Small intestine (tissue), 7 donors: ENCODE measurements at regions not wholly inside any gene's neighbourhood (a gene's known extent, or its start where the extent isn't known, plus 50 kb on each side); places are given as distances from the start of the nearest gene placed in this dataset.

Experiments
- DNase-seq, 2 donors: peaks; one replicate each; pipeline versions ENCODE4 v3.0.0 to v3.0.0-alpha.2; 2013
- FAIRE-seq: peaks from 2 replicates; lab custom pipeline; 2012; peaks lifted over from hg19 to GRCh38; lab: Jason Lieb, UNC
- H3K27ac ChIP-seq, 3 donors: one replicate each; pipeline ENCODE4 v1.5.1; 2013; ENCODE audit warnings: low read length in 2 of 3, mild to moderate bottlenecking in 2 of 3, control low read depth in 1 of 3, inconsistent platforms in 1 of 3, low read depth in 1 of 3, moderate library complexity in 1 of 3
- H3K27me3 ChIP-seq, 3 donors: one replicate each; pipeline ENCODE4 v1.6.1; 2013; ENCODE audit warnings: low read length in 3 of 3, inconsistent platforms in 1 of 3; ENCODE audit not compliant: control insufficient read depth in 3 of 3, insufficient read depth in 3 of 3
- H3K36me3 ChIP-seq, 3 donors: one replicate each; pipeline ENCODE4 v1.6.1; 2013; ENCODE audit warnings: low read length in 3 of 3, inconsistent platforms in 1 of 3, low read depth in 1 of 3, mild to moderate bottlenecking in 1 of 3, moderate library complexity in 1 of 3; ENCODE audit not compliant: control insufficient read depth in 3 of 3, insufficient read depth in 2 of 3
- H3K4me1 ChIP-seq, 3 donors: one replicate each; pipeline ENCODE4 v1.6.1; 2013; ENCODE audit warnings: low read length in 2 of 3, inconsistent platforms in 1 of 3, low read depth in 1 of 3, mild to moderate bottlenecking in 1 of 3, moderate library complexity in 1 of 3; ENCODE audit not compliant: control insufficient read depth in 3 of 3, insufficient read depth in 2 of 3
- H3K4me3 ChIP-seq, 3 donors: one replicate each; pipeline ENCODE4 v1.5.1; 2013; ENCODE audit warnings: low read length in 3 of 3, control low read depth in 1 of 3, inconsistent platforms in 1 of 3, low read depth in 1 of 3, mild to moderate bottlenecking in 1 of 3, moderate library complexity in 1 of 3
- H3K9me3 ChIP-seq, 2 donors: one replicate each; pipeline ENCODE4 v1.6.1; 2013; ENCODE audit warnings: low read depth in 1 of 2, low read length in 1 of 2; ENCODE audit not compliant: control insufficient read depth in 2 of 2, insufficient read depth in 1 of 2
- WGBS, 3 donors: extraction: QIAGEN DNeasy Blood & Tissue Kit; methylation state at CpG; one replicate each; pipeline ENCODE4 v1.1.7; 2013; 5-methylcytosine and 5-hydroxymethylcytosine counted together
- donor health status: healthy with polysubstance abuse.
- donor health status: control.
- donor health status: control.
- donor health status: Bipolar disorder and iron deficiency.
- donor health status: healthy.

GRCh38 chr13:101003566-101003965, 329.0 kb upstream of the TMTC4 start:
- H3K4me1 ChIP-seq, result no peaks in the 10 kb centered on the region
- H3K27me3 ChIP-seq, result no peaks in the 10 kb centered on the region
- no peak for FAIRE-seq
- no peak overlapping the region for H3K4me3 ChIP-seq
- no peaks in the 10 kb centered on the region for H3K36me3 ChIP-seq
- no peaks in the 10 kb centered on the region for H3K9me3 ChIP-seq
- H3K27ac ChIP-seq, result no peak overlapping the region
- DNase-seq, result no peak

- Histone ChIP-seq H3K4me3 (no peak overlapping the region), H3K4me1 (no peaks in the 10 kb centered on the region), H3K36me3 (no peaks in the 10 kb centered on the region), H3K27me3 (no peaks in the 10 kb centered on the region), H3K27ac (no peak overlapping the region), H3K9me3 (no peaks in the 10 kb centered on the region)
- WGBS, 3 donors, result 30 to 49% (median 39%) methylated on average over 2 of the region's 2 CpGs
- DNase-seq (no peak), FAIRE-seq (no peak)
Measured at GRCh38 chr13:100989392-100989791, 314.8 kb upstream of the TMTC4 start.

GRCh38 chr13:100988921-100989320, 314.3 kb upstream of the TMTC4 start:
- Histone ChIP-seq H3K27me3 (no peaks in the 10 kb centered on the region), H3K4me1 (no peaks in the 10 kb centered on the region), H3K27ac (no peak overlapping the region), H3K9me3 (no peaks in the 10 kb centered on the region), H3K36me3 (no peaks in the 10 kb centered on the region), H3K4me3 (no peak overlapping the region)
- no peak for DNase-seq
- 49 to 78% (median 53%) methylated on average over 2 of the region's 2 CpGs for WGBS, 3 donors
- FAIRE-seq, result no peak

- FAIRE-seq, result no peak
Measured at GRCh38 chr13:100987948-100988347, 313.4 kb upstream of the TMTC4 start.

GRCh38 chr13:100986571-100986970, 312.0 kb upstream of the TMTC4 start:
- Histone ChIP-seq H3K27ac (no peak overlapping the region), H3K36me3 (no peaks in the 10 kb centered on the region), H3K27me3 (no peaks in the 10 kb centered on the region), H3K4me3 (no peak overlapping the region), H3K9me3 (no peaks in the 10 kb centered on the region), H3K4me1 (no peaks in the 10 kb centered on the region)
- DNase-seq, result no peak
- 21 to 47% (median 27%) methylated on average over 1 of the region's 1 CpG for WGBS, 3 donors
- FAIRE-seq, result no peak

More at GRCh38 chr13:100987948-100988347, 313.4 kb upstream of the TMTC4 start:
- DNase-seq, result no peak
- Histone ChIP-seq H3K9me3 (no peaks in the 10 kb centered on the region), H3K4me1 (no peaks in the 10 kb centered on the region), H3K4me3 (no peak overlapping the region), H3K36me3 (no peaks in the 10 kb centered on the region), H3K27me3 (no peaks in the 10 kb centered on the region), H3K27ac (no peak overlapping the region)
- WGBS, 3 donors, result 29 to 38% (median 30%) methylated on average over 5 of the region's 5 CpGs

- DNase-seq (no peak), FAIRE-seq (no peak)
- no peak overlapping the region for H3K4me3 ChIP-seq
- H3K27ac ChIP-seq, result no peak overlapping the region
- no peaks in the 10 kb centered on the region for H3K4me1 ChIP-seq
- no peaks in the 10 kb centered on the region for H3K27me3 ChIP-seq
- 25 to 70% (median 28%) methylated on average over 3 of the region's 3 CpGs for WGBS, 3 donors
- H3K36me3 ChIP-seq, result no peaks in the 10 kb centered on the region
- H3K9me3 ChIP-seq, result no peaks in the 10 kb centered on the region
Measured at GRCh38 chr13:100984085-100984705, 309.6 kb upstream of the TMTC4 start.

GRCh38 chr13:100983111-100983510, 308.5 kb upstream of the TMTC4 start:
- Histone ChIP-seq H3K36me3 (no peaks in the 10 kb centered on the region), H3K4me3 (no peak overlapping the region), H3K9me3 (no peaks in the 10 kb centered on the region), H3K27me3 (no peaks in the 10 kb centered on the region), H3K4me1 (no peaks in the 10 kb centered on the region), H3K27ac (no peak overlapping the region)
- DNase-seq (no peak), FAIRE-seq (no peak)
- WGBS, 3 donors, result 79 to 89% (median 86%) methylated on average over 6 of the region's 6 CpGs

- no peak overlapping the region for H3K27ac ChIP-seq
- no peaks in the 10 kb centered on the region for H3K27me3 ChIP-seq
- DNase-seq, result no peak
- no peaks in the 10 kb centered on the region for H3K4me1 ChIP-seq
- no peak overlapping the region for H3K4me3 ChIP-seq
- FAIRE-seq, result no peak
- no peaks in the 10 kb centered on the region for H3K36me3 ChIP-seq
- H3K9me3 ChIP-seq, result no peaks in the 10 kb centered on the region
Measured at GRCh38 chr13:100980171-100980570, 305.6 kb upstream of the TMTC4 start.

GRCh38 chr13:100977841-100978240, 303.2 kb upstream of the TMTC4 start:
- FAIRE-seq (no peak), DNase-seq (no peak)
- H3K9me3 ChIP-seq, result peaks cover 0 to 1% of the 10 kb centered on the region in 2 donors
- no peak overlapping the region for H3K4me3 ChIP-seq
- no peaks in the 10 kb centered on the region for H3K36me3 ChIP-seq
- no peaks in the 10 kb centered on the region for H3K27me3 ChIP-seq
- WGBS, 3 donors, result 74 to 79% (median 79%) methylated on average over 7 of the region's 7 CpGs
- H3K4me1 ChIP-seq, result no peaks in the 10 kb centered on the region
- H3K27ac ChIP-seq, result no peak overlapping the region
